K562 (cell line): ENCODE measurements at regions not wholly inside any gene's neighbourhood (a gene's known extent, or its start where the extent isn't known, plus 50 kb on each side); places are given as distances from the start of the nearest gene placed in this dataset.

Experiments
- ATAC-seq: fragments of 200-7000 bp; cut with Tn5 transposase; 3 replicates; pipeline ENCODE4 v1.9.1; 2020; ENCODE audit warnings: moderate library complexity
- BruUV-seq: library from RNA; stranded (reverse); fragments of 400-500 nt; replicated peaks from 2 replicates; lab custom pipeline; 2021; lab: Mats Ljungman, UMichigan
- CTCF ChIA-PET: fragments of 300-600 bp; formaldehyde crosslinking; extraction: SDS; loops from one replicate; lab custom pipeline; 2021; ENCODE audit warnings: low intra/inter-chr PET ratio; lab: Yijun Ruan, JAX
- POLR2A ChIA-PET: fragments of 300-600, 350-650 bp; sonication (Branson Sonifier 250); formaldehyde crosslinking; extraction: SDS; loops from one replicate; lab custom pipeline; 2021; ENCODE audit warnings: antibody characterized with exemption, inconsistent platforms; lab: Yijun Ruan, JAX
- DNase-seq, 4 experiments: peaks; one replicate each; pipeline versions ENCODE4 v3.0.0 to v3.0.0-alpha.2; 2011 to 2018; ENCODE audit warnings: low spot score in 3 of 4, mixed read lengths in 3 of 4; ENCODE audit errors: extremely low read depth in 1 of 4
- FAIRE-seq: peaks from 2 replicates; lab custom pipeline; 2011; peaks lifted over from hg19 to GRCh38; lab: Jason Lieb, UNC
- H2AFZ ChIP-seq: 2 replicates; pipeline ENCODE4 v1.6.0; 2011; ENCODE audit warnings: low read depth, low read length, control low read depth, inconsistent platforms
- H3K27ac ChIP-seq: fragments of 200-600 bp; 3 replicates; pipeline ENCODE4 v1.8.0; 2011; ENCODE audit warnings: low read depth, mild to moderate bottlenecking, control low read depth, inconsistent platforms, low read length, moderate library complexity, mixed read lengths; ENCODE audit errors: extremely low read depth
- H3K27me3 ChIP-seq, 2 experiments: fragments of 300-600 bp in 1 of 2; 2 replicates in 1 of 2; 3 replicates in 1 of 2; pipeline versions ENCODE4 v1.6.0 to v1.8.0; 2011; ENCODE audit warnings: inconsistent platforms in 2 of 2, low read length in 2 of 2, mild to moderate bottlenecking in 1 of 2, mixed read lengths in 1 of 2, moderate library complexity in 1 of 2; ENCODE audit not compliant: control insufficient read depth in 2 of 2, insufficient read depth in 2 of 2
- H3K36me3 ChIP-seq: fragments of 300-600 bp; 3 replicates; pipeline ENCODE4 v1.8.0; 2011; ENCODE audit warnings: mild to moderate bottlenecking, low read length, inconsistent platforms; ENCODE audit not compliant: control insufficient read depth, insufficient read depth
- H3K4me1 ChIP-seq, 2 experiments: fragments of 200-600 bp in 1 of 2; replicated peaks in 1 of 2; 2 replicates in 1 of 2; 3 replicates in 1 of 2; pipeline versions ENCODE4 v1.5.1 to v1.8.0; 2011; ENCODE audit warnings: inconsistent platforms in 2 of 2, low read length in 2 of 2, mild to moderate bottlenecking in 1 of 2, mixed read lengths in 1 of 2, moderate library complexity in 1 of 2; ENCODE audit not compliant: control insufficient read depth in 2 of 2, insufficient read depth in 2 of 2
- H3K4me2 ChIP-seq: 2 replicates; pipeline ENCODE4 v1.6.1; 2011; ENCODE audit warnings: low read length, control low read depth, inconsistent platforms, mixed read lengths; ENCODE audit not compliant: insufficient read depth
- H3K4me3 ChIP-seq: fragments of 200-600 bp; sonication (generic), shearing (Covaris generic); 2 replicates; pipeline ENCODE4 v1.5.1; 2016; ENCODE audit warnings: control low read depth, inconsistent platforms
- H3K79me2 ChIP-seq: fragments of 200-600 bp; 3 replicates; pipeline ENCODE4 v1.8.0; 2011; ENCODE audit warnings: low read length, inconsistent platforms; ENCODE audit not compliant: control insufficient read depth, insufficient read depth
- H3K9ac ChIP-seq, 2 experiments: 2 replicates each; pipeline versions ENCODE4 v1.6.0 to v1.6.1; 2011; ENCODE audit warnings: low read depth in 2 of 2, low read length in 2 of 2, control low read depth in 1 of 2, inconsistent platforms in 1 of 2, mild to moderate bottlenecking in 1 of 2, mixed read lengths in 1 of 2; ENCODE audit not compliant: insufficient read depth in 1 of 2
- H3K9me1 ChIP-seq: one replicate; pipeline ENCODE4 v1.6.0; 2011; ENCODE audit warnings: inconsistent platforms, mild to moderate bottlenecking, low read length, moderate library complexity; ENCODE audit not compliant: control insufficient read depth, insufficient read depth
- H3K9me3 ChIP-seq: replicated peaks from 2 replicates; pipeline ENCODE4 v1.5.1; 2011; ENCODE audit warnings: low read depth, low read length, inconsistent platforms; ENCODE audit not compliant: control insufficient read depth, insufficient read depth
- H4K20me1 ChIP-seq: replicated peaks from 2 replicates; pipeline ENCODE4 v1.6.1; 2011; ENCODE audit warnings: low read length, inconsistent platforms, mixed read lengths; ENCODE audit not compliant: control insufficient read depth, insufficient read depth
- HNRNPH1 ChIP-seq: fragments of 200-400 bp; formaldehyde crosslinking; optimal IDR thresholded peaks from 2 replicates; pipeline ENCODE3; 2017; ENCODE audit warnings: low read depth, mild to moderate bottlenecking, low read length, moderate library complexity
- MAFG ChIP-seq: fragments of 450-650 bp; conservative IDR thresholded peaks from 2 replicates; pipeline ENCODE4 v1.6.1; 2016; ENCODE audit warnings: missing genetic modification characterization, missing compliant biosample characterization
- MXI1 ChIP-seq: IDR thresholded peaks from 2 replicates; pipeline ENCODE4 v1.6.1; 2011; ENCODE audit warnings: low read depth, mild to moderate bottlenecking, improper control_type of control experiment, low read length
- PCBP2 ChIP-seq: fragments of 200-400 bp; formaldehyde crosslinking; IDR thresholded peaks from 2 replicates; pipeline ENCODE4 v1.6.1; 2018; ENCODE audit warnings: low read length, low read depth, mild to moderate bottlenecking, moderate library complexity; ENCODE audit not compliant: poor library complexity, severe bottlenecking
- PHB2 ChIP-seq: fragments of 450-650 bp; IDR thresholded peaks from 2 replicates; pipeline ENCODE4 v1.6.1; 2017; ENCODE audit warnings: low read depth
- TEAD4 ChIP-seq, 2 experiments: sonication (generic) in 1 of 2; formaldehyde crosslinking in 1 of 2; IDR thresholded peaks; 2 replicates each; pipeline versions ENCODE4 v1.6.1 to v1.8.0; 2012 to 2022; ENCODE audit warnings: borderline replicate concordance in 1 of 2, inconsistent platforms in 1 of 2, low read length in 1 of 2, mild to moderate bottlenecking in 1 of 2, missing genetic modification reagents in 1 of 2
- ZBTB7A ChIP-seq: IDR thresholded peaks from 2 replicates; pipeline ENCODE4 v1.6.1; 2011; ENCODE audit warnings: low read depth, mild to moderate bottlenecking, low read length, moderate library complexity, borderline replicate concordance; ENCODE audit not compliant: control insufficient read depth
- ZNF780A ChIP-seq: fragments of 250-450 bp; sonication (Bioruptor Pico); IDR thresholded peaks from 2 replicates; pipeline ENCODE4 v1.5.0; 2021; ENCODE audit warnings: mild to moderate bottlenecking
- WGBS: fragments of 100-300 bp; shearing (Covaris generic); methylation state at CpG from one replicate; pipeline ENCODE4 v1.1.6; 2016; ENCODE audit warnings: low coverage, mixed read lengths; ENCODE audit not compliant: insufficient coverage; ENCODE audit errors: missing lambda C conversion rate; 5-methylcytosine and 5-hydroxymethylcytosine counted together
- in situ Hi-C: fragments of 300-500 bp; cut with MboI; formaldehyde crosslinking; loops from 4 replicates; pipeline ENCODE4 v1.15.0; 2018; ENCODE audit warnings: inconsistent platforms, mixed read lengths
- intact Hi-C: fragments of 100-400 bp; cut with micrococcal nuclease; formaldehyde crosslinking; loops from 2 replicates; pipeline ENCODE4 v1.14.2; 2022
- TF ChIP-seq, protein P1 (sequence below): fragments of 450-650 bp; IDR thresholded peaks from 2 replicates; pipeline ENCODE4 v1.6.1; 2016; ENCODE audit warnings: borderline replicate concordance
- TF ChIP-seq, protein P2 (sequence below): fragments of 250-450 bp; sonication (Bioruptor Pico); IDR thresholded peaks from 2 replicates; pipeline ENCODE4 v1.4.0; 2020
- TF ChIP-seq, protein P3 (sequence below), 3 experiments: IDR thresholded peaks in 2 of 3; conservative IDR thresholded peaks in 1 of 3; 2 replicates each; pipeline ENCODE4 v1.5.1; 2011 to 2012; ENCODE audit warnings: low read length in 3 of 3, mild to moderate bottlenecking in 3 of 3, control low read depth in 2 of 3, improper control_type of control experiment in 1 of 3, inconsistent platforms in 1 of 3, low read depth in 1 of 3, mixed read lengths in 1 of 3, moderate library complexity in 1 of 3; ENCODE audit not compliant: insufficient read depth in 2 of 3

DNA sequence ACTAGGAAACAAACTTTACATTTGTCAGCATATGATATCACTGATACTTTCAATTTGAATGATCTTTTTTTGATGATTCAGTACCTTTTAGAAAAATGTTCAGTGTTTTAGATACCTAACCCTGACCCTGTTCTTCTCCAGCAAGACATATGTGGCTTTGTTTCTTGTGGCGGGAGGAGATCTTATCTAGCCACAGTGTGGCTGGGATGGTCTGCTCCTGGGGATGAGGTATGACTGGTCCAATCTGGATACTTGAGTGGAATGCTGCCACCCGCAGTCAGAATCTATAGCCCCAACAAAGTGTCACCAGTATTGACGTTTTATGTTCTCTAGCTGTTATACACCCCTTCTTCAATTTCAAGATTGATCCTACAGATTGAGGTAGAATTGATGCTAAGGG, 439.0 kb upstream of the GOLIM4 start:
- ChIA-PET CTCF (no interaction called here), POLR2A (no interaction called here)
- TF ChIP-seq MXI1 (no peak), MAFG (tag) (no peak), HNRNPH1 (no peak), ZNF780A (CRISPR knock-in tag) (no peak), ZBTB7A (no peak), PHB2 (no peak), PCBP2 (no peak), TEAD4 (IDR thresholded peaks at IDR 0.05; ENCODE audit: low read length) (no peak), TEAD4 (CRISPR knock-in tag; IDR thresholded peaks at IDR 0.05; ENCODE audit: borderline replicate concordance) (no peak)
- TF ChIP-seq, protein P1, sequence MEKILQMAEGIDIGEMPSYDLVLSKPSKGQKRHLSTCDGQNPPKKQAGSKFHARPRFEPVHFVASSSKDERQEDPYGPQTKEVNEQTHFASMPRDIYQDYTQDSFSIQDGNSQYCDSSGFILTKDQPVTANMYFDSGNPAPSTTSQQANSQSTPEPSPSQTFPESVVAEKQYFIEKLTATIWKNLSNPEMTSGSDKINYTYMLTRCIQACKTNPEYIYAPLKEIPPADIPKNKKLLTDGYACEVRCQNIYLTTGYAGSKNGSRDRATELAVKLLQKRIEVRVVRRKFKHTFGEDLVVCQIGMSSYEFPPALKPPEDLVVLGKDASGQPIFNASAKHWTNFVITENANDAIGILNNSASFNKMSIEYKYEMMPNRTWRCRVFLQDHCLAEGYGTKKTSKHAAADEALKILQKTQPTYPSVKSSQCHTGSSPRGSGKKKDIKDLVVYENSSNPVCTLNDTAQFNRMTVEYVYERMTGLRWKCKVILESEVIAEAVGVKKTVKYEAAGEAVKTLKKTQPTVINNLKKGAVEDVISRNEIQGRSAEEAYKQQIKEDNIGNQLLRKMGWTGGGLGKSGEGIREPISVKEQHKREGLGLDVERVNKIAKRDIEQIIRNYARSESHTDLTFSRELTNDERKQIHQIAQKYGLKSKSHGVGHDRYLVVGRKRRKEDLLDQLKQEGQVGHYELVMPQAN, result no peak
- TF ChIP-seq, protein P2, sequence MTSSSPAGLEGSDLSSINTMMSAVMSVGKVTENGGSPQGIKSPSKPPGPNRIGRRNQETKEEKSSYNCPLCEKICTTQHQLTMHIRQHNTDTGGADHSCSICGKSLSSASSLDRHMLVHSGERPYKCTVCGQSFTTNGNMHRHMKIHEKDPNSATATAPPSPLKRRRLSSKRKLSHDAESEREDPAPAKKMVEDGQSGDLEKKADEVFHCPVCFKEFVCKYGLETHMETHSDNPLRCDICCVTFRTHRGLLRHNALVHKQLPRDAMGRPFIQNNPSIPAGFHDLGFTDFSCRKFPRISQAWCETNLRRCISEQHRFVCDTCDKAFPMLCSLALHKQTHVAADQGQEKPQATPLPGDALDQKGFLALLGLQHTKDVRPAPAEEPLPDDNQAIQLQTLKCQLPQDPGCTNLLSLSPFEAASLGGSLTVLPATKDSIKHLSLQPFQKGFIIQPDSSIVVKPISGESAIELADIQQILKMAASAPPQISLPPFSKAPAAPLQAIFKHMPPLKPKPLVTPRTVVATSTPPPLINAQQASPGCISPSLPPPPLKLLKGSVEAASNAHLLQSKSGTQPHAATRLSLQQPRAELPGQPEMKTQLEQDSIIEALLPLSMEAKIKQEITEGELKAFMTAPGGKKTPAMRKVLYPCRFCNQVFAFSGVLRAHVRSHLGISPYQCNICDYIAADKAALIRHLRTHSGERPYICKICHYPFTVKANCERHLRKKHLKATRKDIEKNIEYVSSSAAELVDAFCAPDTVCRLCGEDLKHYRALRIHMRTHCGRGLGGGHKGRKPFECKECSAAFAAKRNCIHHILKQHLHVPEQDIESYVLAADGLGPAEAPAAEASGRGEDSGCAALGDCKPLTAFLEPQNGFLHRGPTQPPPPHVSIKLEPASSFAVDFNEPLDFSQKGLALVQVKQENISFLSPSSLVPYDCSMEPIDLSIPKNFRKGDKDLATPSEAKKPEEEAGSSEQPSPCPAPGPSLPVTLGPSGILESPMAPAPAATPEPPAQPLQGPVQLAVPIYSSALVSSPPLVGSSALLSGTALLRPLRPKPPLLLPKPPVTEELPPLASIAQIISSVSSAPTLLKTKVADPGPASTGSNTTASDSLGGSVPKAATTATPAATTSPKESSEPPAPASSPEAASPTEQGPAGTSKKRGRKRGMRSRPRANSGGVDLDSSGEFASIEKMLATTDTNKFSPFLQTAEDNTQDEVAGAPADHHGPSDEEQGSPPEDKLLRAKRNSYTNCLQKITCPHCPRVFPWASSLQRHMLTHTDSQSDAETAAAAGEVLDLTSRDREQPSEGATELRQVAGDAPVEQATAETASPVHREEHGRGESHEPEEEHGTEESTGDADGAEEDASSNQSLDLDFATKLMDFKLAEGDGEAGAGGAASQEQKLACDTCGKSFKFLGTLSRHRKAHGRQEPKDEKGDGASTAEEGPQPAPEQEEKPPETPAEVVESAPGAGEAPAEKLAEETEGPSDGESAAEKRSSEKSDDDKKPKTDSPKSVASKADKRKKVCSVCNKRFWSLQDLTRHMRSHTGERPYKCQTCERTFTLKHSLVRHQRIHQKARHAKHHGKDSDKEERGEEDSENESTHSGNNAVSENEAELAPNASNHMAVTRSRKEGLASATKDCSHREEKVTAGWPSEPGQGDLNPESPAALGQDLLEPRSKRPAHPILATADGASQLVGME (CRISPR knock-in tag), result no peak
- TF ChIP-seq, protein P3, sequence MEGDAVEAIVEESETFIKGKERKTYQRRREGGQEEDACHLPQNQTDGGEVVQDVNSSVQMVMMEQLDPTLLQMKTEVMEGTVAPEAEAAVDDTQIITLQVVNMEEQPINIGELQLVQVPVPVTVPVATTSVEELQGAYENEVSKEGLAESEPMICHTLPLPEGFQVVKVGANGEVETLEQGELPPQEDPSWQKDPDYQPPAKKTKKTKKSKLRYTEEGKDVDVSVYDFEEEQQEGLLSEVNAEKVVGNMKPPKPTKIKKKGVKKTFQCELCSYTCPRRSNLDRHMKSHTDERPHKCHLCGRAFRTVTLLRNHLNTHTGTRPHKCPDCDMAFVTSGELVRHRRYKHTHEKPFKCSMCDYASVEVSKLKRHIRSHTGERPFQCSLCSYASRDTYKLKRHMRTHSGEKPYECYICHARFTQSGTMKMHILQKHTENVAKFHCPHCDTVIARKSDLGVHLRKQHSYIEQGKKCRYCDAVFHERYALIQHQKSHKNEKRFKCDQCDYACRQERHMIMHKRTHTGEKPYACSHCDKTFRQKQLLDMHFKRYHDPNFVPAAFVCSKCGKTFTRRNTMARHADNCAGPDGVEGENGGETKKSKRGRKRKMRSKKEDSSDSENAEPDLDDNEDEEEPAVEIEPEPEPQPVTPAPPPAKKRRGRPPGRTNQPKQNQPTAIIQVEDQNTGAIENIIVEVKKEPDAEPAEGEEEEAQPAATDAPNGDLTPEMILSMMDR (IDR thresholded peaks at IDR 0.05 in 2 of 3, conservative IDR thresholded peaks at IDR 0.05 in 1 of 3; ENCODE audit: insufficient read depth in 2 of 3, low read depth in 1 of 3, low read length in 3 of 3), result no peak
- H3K9ac ChIP-seq, result no peak overlapping the region
- no peaks in the 10 kb centered on the region for H3K9me1 ChIP-seq
- H3K27ac ChIP-seq, result no peak overlapping the region
- BruUV-seq, result no TSS peak
- no peaks in the 10 kb centered on the region for H3K9me3 ChIP-seq
- no peaks in the 10 kb centered on the region for H3K36me3 ChIP-seq
- no peak overlapping the region for H2AFZ ChIP-seq
- ATAC-seq, result no peak
- H3K79me2 ChIP-seq, result no peaks in the 10 kb centered on the region
- H3K4me1 ChIP-seq, result no peaks in the 10 kb centered on the region
- H4K20me1 ChIP-seq, result no peaks in the 10 kb centered on the region
- no peak overlapping the region for H3K4me3 ChIP-seq
- H3K27me3 ChIP-seq, result no peaks in the 10 kb centered on the region
- FAIRE-seq, result no peak
- intact Hi-C loops (no loop called here), in situ Hi-C loops (no loop called here)
- no peak overlapping the region for H3K4me2 ChIP-seq
- WGBS, result 2% methylated on average over 3 of the region's 3 CpGs
- no peak for DNase-seq
